GM12873 (cell line): ENCODE measurements at regions not wholly inside any gene's neighbourhood (a gene's known extent, or its start where the extent isn't known, plus 50 kb on each side); places are given as distances from the start of the nearest gene placed in this dataset.

Experiments
- TF ChIP-seq, protein P1 (sequence below): IDR thresholded peaks from 2 replicates; pipeline ENCODE4 v1.5.1; 2012; ENCODE audit warnings: low read depth, mild to moderate bottlenecking, moderate library complexity, low read length, control low read depth; ENCODE audit not compliant: insufficient read depth; ENCODE audit errors: missing control alignments

GRCh38 chr1:68324316-68324715, 92.0 kb upstream of the WLS start:
- TF ChIP-seq, protein P1, sequence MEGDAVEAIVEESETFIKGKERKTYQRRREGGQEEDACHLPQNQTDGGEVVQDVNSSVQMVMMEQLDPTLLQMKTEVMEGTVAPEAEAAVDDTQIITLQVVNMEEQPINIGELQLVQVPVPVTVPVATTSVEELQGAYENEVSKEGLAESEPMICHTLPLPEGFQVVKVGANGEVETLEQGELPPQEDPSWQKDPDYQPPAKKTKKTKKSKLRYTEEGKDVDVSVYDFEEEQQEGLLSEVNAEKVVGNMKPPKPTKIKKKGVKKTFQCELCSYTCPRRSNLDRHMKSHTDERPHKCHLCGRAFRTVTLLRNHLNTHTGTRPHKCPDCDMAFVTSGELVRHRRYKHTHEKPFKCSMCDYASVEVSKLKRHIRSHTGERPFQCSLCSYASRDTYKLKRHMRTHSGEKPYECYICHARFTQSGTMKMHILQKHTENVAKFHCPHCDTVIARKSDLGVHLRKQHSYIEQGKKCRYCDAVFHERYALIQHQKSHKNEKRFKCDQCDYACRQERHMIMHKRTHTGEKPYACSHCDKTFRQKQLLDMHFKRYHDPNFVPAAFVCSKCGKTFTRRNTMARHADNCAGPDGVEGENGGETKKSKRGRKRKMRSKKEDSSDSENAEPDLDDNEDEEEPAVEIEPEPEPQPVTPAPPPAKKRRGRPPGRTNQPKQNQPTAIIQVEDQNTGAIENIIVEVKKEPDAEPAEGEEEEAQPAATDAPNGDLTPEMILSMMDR, result no peak

- TF ChIP-seq, protein P1, result no peak
These were observed 90.7 kb upstream of the WLS start for GRCh38 chr1:68322837-68323687.

DNA sequence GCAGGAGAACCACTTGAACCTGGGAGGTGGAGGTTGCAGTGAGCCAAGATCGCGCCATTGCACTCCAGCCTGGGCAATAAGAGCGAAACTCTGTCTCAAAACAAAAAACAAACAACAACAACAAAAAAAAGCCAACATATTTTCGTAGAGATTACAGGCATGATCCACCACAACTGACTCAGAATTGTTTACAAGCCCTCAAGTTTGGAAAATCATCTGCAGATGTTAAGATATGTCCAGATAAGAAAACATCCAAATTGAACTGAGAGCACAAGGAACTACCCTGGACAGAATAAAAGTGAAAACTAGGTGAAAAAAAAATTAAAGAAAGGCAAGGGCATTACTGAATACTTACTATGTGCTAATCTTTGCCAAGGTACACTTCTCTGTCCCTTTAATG, 89.8 kb upstream of the WLS start:
- TF ChIP-seq, protein P1, result no peak

DNA sequence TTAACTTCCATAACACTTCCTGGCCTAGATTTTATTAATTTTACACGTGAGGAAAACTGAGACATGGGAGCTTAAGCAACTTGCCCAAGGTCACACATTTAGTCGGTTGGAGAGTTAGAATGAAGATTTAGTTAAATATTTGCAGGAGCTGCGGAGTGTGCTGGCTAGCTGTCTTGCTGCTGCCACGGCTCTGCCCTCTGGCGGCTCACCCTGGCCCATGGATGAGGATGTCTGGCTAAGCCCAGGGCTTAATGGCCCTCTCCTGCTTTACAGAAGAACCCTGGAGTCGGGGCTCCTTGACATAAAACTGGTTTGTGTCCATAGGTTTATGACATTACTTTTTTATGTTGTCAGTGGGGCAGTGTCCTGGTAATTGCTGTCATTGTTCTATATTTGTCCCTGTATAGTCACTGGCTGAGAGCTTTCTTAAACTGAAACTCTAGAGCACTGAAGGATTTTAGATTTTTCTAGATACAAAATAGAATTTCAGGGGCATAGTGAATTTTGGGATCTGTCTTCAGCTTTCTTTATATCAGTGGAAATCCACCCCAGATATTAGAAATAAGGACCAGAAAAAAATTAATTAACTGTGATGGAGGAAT, 88.9 kb upstream of the WLS start:
- TF ChIP-seq, protein P1, result peak; percentile 35

DNA sequence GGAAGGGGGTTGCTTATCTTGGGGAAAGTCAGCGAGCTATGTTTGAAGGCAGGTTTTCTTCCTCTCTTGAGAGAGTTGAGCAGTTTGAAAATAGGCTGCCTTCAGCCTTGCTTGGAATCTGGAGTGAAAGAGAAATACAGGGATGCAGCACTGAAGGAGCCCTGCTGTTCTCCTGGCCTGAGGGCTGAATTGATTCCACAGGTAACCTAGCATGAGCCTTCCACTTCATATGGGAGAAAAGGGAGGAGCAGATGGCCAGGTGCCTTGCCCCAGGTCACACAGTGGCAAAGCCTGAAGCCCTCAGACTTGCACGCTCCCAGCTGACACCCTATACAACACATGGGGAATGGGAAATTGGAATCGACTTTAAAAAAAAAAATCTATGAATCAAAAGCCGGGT, 88.0 kb upstream of the WLS start:
- TF ChIP-seq, protein P1, result no peak

GRCh38 chr1:68319907-68320306, 87.6 kb upstream of the WLS start:
- TF ChIP-seq, protein P1, result no peak

DNA sequence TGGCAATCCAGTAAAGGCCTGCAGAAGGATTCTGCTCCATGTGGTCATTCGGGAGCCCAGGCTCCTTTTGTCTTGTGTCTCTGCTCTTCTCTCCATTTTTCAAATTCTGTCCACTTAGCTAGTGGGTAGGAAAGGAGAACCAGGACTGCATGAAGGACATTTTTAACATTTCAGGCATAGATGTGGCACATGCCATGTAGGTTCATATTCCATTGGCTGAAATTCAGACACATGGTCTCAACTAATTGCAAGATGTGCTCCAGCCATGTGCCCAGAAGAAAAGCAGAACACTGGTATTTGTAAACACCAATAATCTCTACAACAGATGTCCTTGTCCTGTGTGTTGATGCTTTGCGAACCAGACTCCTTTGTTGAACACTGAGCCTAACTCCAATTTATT, 85.2 kb upstream of the WLS start:
- TF ChIP-seq, protein P1, result no peak
